ENCODE measurements at regions not wholly inside any gene's neighbourhood (a gene's known extent, or its start where the extent isn't known, plus 50 kb on each side); places are given as distances from the start of the nearest gene placed in this dataset.

DNA sequence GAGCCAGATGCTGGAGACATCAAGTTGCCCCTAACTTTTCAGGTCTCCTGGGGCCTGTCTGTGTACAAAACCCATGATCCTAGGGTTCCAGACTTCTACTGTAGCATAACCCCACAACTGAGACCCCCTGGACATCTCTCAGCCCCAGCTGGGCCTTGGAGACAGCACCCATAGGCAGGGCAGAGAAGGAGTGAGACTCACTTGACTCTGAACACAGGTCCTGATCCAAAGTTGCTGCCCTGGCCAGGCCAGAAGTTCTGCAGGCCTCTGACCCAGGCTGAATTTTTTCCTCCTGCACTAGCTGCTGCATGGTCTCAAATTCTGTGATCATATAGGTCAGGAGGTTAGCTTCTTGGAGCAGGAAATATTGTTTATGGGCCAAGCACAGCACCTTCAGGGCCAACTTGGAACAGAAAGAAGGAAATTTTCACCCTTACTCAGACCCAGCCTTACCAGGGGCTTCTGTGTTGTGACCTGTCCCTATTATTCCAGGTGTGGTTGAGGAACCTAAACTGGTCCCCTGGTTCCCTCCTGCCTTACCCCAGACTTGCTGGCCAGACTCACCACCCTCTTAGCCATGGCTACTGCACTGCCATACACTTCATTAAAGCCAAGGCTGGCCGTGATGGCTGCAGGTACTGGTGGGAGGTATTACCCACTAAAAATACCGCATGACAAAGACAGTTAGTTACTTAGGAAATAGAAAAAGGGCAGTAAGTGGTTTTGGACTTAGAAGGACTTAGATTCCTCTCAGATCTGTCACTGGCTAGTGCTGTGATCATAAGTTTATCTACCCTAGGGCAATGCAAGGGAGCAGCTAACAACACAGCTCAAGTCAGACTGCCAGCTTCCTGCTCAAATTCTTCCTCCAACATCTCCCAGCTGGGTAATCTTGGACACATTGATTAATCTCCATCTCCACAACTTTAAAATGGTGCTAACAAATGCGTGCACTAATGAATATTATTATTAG lies 2180.1 kb downstream of the TP53TG3F start:
- DNase-seq (ENCODE audit: low read depth in 2 of 2), result no peak

DNA sequence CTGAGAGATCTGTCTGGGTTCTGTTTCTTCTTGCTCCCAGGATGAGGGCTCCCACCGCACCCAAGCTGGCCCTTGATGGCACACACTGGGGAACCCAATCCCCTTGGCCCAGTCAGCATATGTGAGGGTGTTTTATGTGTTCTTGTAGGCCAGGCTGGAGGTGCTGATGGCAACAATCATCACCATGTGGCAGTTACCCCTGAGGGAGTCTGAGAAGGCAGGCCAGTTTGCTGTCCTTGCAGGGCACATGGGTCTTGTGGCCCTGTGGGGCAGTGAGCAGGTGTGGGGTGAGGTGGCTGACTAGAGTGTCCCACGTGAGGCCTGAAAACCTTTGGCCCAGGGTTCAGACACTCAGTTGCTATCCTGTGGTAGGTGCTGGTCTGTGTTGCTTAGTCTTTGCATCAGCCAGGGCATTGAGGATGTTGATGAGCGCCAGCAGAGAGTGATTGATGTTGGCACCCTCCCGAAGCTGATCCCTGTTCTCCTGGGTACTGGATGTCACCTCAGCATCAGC lies 2183.0 kb downstream of the TP53TG3F start:
- DNase-seq (ENCODE audit: low read depth in 2 of 2), result no peak

DNA sequence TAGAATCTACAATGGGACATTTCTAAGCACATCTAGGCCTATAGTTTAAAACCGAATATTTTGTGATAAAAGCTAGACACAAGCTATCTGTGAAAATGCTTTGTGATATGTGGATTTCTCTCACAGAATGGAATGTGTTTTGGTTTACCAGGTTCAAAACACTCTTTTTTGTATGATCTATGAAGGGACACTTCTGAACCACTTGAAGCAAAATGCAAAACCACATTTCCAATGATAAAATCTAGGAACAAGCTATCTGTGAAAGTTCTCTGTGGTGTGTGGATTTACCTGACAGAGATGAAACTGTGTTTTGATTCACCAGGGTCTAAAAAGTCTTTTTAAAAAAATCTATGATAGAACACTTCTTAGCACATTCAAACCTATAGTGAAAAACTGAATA lies 2192.4 kb downstream of the TP53TG3F start:
- DNase-seq (ENCODE audit: low read depth in 2 of 2), result no peak

DNA sequence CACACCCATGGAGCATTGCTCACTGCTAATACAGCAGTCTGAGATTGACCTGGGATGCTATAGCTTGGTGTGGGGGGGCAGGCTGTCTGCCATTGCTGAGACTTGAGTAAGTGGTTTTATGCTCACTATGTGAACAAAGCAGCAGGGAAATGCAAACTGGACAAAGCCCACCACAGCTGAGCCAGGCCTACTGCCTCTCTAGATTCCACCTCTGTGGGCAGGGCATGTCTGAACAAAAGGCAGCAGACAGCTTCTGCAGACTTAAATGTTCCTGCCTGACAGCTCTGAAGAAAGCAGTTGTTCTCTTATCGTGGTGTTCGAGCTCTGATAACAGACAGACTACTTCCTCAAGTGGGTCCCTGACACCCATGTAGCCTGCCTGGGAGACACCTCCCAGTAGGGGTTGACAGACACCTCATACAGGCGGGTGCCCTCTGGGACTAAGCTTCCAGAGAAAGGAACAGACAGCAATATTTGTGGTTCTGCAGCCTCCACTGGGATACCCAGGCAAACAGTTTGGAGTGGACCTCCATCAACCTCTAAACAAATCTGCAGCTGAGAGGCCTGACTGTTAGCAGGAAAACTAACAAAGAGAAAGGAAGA lies 2204.8 kb downstream of the TP53TG3F start:
- DNase-seq (ENCODE audit: low read depth in 2 of 2), result no peak

DNA sequence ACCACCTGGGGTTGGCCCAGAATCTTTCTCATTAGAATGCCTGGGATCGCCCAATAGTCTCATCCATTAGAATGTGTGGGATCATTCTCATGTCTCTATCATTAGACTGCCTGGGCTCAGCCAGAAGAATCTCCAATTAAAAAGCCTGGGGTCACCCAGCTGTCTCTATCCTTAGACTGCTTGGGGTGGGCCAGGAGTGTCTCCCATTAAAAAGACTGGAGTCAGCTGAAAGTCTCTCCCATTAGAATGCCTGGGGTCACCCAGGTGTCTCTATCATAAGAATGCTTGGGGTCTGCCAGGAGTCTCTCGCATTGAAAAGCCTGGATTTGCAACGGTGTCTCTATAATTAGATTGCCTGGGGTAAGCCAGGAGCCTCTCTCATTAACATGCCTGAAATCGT lies 2225.7 kb downstream of the TP53TG3F start:
- no peak for DNase-seq (ENCODE audit: low read depth in 2 of 2)

DNA sequence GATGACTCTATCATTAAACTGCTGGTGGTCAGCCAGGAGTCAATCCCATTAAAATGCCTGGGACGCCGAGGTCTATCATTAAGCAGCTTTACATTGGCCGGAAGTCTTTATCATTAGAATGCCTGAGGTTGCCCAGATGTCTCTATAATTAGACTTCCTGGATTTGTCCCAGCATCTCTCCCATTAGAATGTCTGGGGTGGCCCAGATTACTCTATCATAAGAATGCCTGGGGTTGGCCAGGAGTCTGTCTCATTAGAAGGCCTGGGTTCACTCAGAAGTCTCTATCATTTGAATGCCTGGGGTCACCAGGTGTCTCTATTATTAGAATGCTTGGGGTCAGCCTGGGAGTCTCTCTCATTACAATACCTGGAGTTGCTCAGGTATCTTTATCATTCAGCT lies 2227.2 kb downstream of the TP53TG3F start:
- DNase-seq (ENCODE audit: low read depth in 2 of 2), result no peak

DNA sequence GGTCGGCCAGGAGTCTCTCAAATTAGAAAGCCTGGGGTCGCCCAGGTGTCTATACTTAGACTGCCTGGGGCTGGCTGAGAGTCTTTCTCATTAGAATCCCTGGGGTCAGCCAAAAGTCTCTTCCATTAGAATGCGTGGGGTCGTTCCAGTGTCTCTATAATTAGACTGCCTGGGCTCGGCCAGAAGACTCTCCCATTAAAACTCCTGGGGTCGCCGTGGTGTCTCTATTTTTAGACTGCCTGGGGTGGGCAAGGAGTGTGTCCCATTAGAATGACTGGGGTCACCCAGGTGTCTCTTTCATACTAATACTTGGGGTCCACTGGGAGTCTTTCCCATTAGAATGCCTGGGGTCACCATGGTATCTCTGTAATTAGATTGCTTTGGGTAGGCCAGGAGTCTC lies 2227.7 kb downstream of the TP53TG3F start:
- DNase-seq (ENCODE audit: low read depth in 2 of 2), result no peak

DNA sequence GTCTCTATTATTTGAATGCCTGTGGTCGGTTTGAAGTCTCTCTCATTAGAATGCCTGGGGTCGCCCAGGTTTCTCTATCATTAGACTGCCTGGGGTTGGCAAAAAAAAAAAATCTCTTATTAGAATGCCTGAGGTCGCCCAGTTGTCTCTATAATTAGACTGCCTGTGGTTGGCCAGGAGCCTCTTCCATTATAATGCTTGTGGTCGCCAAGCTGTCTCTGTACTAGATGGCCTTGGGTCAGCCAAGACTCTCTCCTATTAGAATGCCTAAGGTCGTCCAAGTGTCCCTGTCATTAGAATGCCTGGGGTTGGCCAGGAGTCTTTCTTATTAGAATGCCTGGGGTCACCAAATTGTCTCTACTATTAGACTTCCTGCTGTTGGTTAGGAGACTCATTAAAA lies 2228.4 kb downstream of the TP53TG3F start:
- no peak for DNase-seq (ENCODE audit: low read depth in 2 of 2)

DNA sequence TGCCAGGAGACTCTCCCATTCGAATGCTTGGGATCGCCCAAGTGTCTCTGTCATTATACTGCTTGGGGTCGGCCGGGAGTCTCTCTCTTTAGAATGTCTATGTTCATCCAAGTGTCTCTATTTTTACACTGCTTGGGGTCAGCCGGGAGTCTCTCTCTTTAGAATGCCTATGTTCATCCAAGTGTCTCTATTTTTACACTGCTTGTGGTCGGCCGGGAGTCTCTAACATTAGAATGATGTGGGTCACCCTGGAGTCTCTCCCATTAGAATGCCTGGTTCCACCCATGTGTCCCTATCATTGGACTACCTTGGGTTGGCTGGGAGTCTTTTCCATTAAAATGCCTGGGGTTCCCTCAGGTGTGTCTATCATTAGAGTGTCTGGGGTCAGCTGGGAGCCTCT lies 2230.4 kb downstream of the TP53TG3F start:
- DNase-seq (ENCODE audit: low read depth in 2 of 2), result no peak

DNA sequence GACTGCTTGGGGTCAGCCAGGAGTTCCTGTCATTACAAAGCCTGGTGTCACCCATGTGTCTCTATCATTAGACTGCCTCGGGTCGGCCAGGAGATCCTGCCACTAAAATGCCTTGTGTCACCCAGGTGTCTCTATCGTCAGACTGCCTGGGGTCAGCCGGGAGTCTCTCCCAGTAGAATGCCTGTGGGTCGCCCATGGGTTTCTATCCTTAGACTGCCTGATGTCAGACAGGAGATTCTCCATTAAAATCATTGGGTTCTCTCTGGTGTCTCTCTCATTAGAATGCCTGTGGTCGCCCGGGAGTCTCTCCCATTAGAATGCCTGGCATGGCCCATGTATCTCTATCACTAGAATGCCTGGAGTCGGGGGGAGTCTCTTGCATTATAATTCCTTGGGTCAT lies 2231.0 kb downstream of the TP53TG3F start:
- DNase-seq (ENCODE audit: low read depth in 2 of 2), result no peak

DNA sequence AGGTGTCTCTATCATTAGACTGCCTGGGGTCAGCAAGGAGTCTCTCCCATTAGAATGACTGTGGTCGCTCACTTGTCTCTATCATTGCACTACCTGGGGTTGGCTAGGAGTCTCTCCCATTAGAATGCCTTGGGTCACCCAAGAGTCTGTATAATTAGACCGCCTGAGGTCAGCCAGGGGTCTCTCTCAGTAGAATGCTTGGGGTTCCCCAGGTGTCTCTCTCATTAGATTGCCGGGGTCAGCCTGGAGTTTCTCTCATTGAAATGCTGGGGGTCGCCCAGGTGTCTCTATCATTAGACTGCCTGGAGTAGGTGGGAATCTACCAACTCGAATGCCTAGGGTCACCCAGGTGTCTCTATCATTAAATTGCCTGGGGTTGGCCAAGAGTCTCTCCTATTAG lies 2231.6 kb downstream of the TP53TG3F start:
- DNase-seq (ENCODE audit: low read depth in 2 of 2), result no peak

DNA sequence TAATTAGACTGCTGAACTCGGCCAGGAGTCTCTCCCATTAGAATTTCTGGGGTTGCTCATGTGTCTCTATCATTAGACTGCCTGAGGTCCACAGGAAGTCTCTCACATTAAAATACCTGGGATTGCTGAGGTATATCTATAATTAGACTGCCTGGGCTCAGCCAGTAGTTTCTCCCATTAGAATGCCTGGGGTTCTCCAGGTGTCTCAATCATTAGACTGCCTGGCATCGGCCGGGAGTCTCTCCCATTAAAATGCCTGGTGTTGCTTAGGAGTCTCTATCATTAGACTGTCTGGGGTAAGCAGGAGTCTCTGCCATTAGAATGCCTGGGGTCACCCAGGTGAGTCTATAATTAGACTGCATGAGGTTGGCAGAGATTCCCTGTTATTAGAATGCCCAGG lies 2233.4 kb downstream of the TP53TG3F start:
- DNase-seq (ENCODE audit: low read depth in 2 of 2), result no peak

DNA sequence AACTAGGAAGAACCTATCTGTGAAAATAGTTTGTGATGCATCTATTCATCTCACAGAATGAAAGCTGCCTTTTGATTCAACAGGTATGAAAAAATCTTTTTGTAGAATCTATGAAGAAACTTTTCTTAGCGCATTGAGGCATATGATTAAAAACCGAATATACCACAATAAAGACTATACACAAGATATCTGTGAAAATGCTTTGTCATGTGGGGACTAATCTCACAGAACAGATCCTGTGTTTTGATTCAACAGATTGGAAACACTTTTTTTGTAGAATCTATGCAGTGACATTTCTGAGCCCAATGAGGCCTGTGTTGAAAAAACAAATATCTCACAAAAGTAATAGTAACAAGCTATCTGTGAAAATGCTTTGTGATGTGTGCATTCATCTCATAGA lies 2247.5 kb downstream of the TP53TG3F start:
- no peak for DNase-seq (ENCODE audit: low read depth in 2 of 2)

DNA sequence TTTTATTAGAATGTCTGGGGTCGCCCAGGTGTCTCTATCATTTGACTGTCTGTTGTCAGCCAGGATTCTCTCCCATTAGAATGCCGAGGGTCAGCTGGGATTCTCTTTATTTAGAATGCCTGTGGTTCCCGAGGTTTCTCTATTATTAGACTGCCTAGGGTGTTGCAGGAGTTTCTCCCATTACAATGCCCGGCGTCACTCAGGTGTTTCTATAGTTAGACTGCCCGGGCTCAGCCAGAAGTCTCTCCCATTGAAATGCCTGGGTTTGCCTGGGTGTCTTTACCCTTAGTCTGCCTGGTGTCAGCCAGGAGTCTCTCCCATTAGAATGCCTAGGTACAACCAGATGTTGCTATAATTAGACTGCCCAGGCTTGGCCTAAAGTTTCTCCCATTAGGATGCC lies 2252.0 kb downstream of the TP53TG3F start:
- no peak for DNase-seq (ENCODE audit: low read depth in 2 of 2)

DNA sequence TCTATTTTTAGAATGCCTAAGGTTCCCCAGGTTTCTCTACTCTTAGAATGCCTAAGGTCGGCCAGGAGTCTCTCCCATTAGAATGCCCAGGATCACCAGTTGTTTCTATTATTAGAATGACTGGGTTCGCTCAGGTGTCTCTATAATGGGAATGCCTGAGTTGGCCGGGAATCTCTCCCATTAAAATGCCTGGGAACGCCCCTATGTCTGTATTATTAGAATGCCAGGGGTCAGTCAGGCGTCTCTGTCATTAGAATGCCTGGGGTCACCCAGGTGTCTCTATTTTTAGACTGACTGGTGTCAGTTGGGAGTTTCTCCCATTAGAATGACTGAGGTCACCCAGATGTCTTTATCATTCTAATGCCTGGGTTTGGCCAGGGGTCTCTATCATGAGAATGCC lies 2252.5 kb downstream of the TP53TG3F start:
- DNase-seq (ENCODE audit: low read depth in 2 of 2), result no peak

DNA sequence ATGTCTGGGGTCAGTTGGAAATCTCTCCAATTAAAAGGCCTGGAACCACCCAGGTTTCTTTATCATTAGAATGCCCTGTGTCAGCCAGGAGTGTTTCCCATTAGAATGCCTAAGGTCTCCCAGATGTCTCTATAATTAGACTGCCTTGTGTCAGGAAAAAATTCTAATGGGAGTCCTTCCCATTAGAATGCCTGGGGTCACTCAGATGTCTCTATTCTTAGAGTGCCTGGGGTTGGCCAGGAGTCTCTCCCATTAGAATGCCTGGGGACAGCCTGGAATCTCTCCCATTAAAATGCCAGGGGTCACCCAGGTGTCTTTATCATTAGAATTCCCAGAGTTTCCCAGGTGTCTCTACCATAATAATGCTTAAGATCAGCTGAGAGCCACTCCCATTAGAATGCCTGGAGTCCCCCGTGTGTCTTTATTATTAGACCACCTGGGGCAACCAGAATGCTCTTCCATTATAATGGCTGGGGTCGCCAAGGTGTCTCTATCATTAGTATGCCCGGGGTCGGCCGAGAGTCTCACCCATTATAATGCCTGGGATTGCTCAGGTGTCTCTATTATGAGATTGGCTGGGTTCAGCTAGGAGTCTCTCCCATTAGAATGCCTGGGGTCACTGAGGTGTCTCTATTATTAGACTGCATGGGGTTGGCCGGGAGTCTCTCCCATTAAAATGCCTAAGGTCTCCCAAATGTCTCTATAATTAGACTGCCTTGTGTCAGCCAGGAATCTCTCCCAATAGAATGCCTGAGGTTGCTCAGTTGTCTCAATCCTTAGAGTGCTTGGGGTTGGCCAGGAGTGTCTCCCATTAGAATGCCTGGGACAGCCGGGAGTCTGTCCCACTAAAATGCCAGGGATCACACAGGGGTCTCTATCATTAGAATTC lies 2254.6 kb downstream of the TP53TG3F start:
- DNase-seq (ENCODE audit: low read depth in 2 of 2), result no peak

DNA sequence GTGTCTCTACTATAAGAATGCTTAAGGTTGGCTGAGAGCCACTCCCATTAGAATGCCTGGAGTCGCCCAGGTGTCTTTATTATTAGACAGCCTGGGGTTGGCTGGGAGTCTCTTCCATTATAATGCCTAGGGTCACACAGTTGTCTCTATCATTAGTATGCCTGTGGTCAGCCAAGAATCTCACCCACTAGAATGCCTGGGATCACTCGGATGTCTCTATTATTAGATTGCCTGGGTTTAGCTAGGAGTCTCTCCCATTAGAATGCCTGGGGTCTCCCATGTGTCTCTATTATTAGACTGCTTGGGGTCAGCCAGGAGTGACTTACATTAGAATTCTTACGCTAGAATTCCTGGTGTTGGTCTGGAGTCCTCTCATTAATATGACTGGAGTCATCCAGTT lies 2255.3 kb downstream of the TP53TG3F start:
- DNase-seq (ENCODE audit: low read depth in 2 of 2), result no peak

DNA sequence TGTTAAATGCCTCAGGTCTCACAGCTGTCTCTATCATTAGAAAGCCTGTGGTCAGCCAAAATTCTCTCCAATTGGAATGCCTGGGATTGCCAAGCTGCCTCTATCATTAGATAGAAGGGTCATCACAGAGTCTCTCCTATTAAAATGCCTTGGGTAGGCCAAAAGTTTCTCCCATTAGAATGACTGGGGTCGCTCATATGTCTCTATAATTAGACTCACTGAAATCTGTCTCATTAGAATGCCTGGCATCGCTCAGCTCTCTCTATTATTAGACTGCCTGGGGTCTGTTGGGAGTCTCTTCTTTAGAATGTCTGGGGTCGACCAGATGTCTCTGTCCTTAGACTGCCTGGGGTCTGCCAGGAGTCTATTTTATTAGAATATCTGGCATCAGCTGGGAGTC lies 2265.1 kb downstream of the TP53TG3F start:
- DNase-seq (ENCODE audit: low read depth in 2 of 2), result no peak

DNA sequence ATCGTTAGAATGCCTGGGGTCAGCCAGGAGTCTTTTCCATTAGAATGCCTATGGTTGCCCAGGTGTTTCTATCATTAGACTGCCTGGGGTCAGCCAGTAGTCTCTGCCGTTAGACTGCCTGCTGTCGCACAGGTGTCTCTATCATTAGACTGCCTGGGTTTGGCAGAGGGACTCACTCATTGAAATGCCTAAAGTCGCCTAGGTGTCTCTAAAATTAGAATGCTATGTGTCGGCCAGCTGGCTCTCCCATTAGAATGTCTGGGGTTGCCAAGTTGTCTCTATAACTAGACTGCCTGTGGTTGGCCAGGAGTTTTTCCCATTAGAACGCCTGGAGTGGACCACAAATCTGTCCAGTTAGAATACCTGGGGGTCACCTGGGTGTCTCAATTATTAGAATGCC lies 2266.5 kb downstream of the TP53TG3F start:
- DNase-seq (ENCODE audit: low read depth in 2 of 2), result no peak

DNA sequence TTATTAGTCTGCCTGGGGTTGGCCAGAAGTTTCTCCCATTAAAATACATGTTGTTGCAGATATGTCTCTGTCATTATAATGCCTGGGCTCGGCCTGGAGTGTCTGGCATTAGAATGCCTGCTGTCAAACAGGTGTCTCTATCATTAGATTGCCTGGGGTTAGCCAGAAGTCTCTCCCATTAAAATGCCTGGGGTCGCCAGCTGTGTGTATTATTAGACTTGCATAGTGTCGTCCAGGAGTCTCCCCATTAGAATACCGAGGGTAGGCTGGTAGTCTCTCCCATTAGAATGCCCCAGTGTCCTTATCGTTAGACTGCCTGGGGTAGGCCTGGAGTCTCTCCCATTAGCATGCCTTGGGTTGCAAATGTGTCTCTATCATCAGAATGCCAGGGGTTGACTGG lies 2270.8 kb downstream of the TP53TG3F start:
- DNase-seq (ENCODE audit: low read depth in 2 of 2), result no peak

DNA sequence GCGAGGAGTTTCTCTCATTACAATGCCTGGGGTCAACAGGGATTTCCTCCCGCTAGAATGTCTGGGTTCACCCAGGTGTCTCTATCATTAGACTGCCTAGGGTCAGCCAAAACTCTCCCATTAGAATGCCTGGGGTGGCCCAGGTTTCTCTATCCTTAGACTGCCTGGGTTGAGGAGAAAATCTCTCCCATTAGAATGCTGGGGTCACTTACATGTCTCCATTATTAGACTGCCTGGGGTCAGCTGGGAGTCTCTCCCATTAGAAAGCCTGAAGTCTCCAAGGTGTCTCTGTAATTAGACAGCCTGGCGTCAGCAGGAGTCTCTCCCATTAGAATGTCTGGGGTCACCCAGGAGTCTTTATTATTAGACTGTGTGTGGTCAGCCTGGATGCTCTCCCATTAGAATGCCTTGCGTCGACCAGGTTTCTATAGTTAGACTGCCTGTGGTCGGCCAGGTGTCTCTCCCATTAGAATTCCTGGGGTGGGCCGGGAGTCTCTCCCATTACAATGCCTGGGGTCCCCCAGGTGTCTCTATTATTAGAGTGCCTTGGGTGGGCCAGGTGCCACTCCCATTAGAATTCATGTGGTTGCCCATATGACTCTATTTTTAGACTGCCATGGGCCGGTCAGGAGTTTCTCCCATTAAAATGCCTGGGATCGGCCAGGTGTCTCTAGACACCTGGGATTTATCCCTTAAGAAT lies 2272.1 kb downstream of the TP53TG3F start:
- no peak for DNase-seq (ENCODE audit: low read depth in 2 of 2)
